ENCODE measurements at regions not wholly inside any gene's neighbourhood (a gene's known extent, or its start where the extent isn't known, plus 50 kb on each side); places are given as distances from the start of the nearest gene placed in this dataset.

DNA sequence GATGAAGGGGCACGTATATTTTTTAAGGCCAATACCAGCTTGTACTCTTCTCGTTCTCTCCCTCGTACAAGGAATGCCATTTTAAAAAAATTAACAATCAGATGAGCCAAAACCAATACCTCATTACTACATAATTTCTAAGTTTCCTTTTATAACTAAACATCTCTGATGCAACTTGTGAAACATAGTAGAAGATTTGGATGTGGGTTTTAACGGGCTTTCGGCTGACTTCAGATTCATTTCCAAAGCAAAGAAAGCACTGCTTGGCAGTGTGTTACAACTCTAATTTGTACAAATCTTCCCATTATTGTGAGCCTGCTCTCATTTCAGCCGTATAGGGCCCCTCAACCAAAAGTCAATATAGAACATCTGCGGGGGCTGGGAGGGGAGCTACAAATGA lies 99.1 kb upstream of the TMCC3 start:
- H3K27ac ChIP-seq (ENCODE audit: low read length): no peak overlapping the region
- H3K36me3 ChIP-seq (ENCODE audit: control insufficient read depth, insufficient read depth, low read length): no peaks in the 10 kb centered on the region
- no peaks in the 10 kb centered on the region for H3K9me3 ChIP-seq (ENCODE audit: control insufficient read depth, insufficient read depth, low read length)
- H3K36me3 Mint-ChIP-seq: no peaks in the 10 kb centered on the region
- no peak overlapping the region for H3K27ac Mint-ChIP-seq
- no peak for ATAC-seq
- DNase-seq: no peak
- 92% methylated on average over 5 of the region's 7 CpGs for WGBS (ENCODE audit: insufficient coverage)
- peaks cover 7% of the 10 kb centered on the region for H3K4me1 ChIP-seq (ENCODE audit: control insufficient read depth, insufficient read depth, low read length)
- TF ChIP-seq, protein P1, sequence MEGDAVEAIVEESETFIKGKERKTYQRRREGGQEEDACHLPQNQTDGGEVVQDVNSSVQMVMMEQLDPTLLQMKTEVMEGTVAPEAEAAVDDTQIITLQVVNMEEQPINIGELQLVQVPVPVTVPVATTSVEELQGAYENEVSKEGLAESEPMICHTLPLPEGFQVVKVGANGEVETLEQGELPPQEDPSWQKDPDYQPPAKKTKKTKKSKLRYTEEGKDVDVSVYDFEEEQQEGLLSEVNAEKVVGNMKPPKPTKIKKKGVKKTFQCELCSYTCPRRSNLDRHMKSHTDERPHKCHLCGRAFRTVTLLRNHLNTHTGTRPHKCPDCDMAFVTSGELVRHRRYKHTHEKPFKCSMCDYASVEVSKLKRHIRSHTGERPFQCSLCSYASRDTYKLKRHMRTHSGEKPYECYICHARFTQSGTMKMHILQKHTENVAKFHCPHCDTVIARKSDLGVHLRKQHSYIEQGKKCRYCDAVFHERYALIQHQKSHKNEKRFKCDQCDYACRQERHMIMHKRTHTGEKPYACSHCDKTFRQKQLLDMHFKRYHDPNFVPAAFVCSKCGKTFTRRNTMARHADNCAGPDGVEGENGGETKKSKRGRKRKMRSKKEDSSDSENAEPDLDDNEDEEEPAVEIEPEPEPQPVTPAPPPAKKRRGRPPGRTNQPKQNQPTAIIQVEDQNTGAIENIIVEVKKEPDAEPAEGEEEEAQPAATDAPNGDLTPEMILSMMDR (IDR thresholded peaks at IDR 0.05): no peak
- H3K4me1 Mint-ChIP-seq: peaks cover 8 to 10% of the 10 kb centered on the region in 2 donors
- H3K9me3 Mint-ChIP-seq: no peaks in the 10 kb centered on the region
- no peak overlapping the region for H3K4me3 Mint-ChIP-seq
- intact Hi-C loops (cut with micrococcal nuclease): no loop called here
- H3K27me3 ChIP-seq (ENCODE audit: control insufficient read depth, insufficient read depth, low read length): no peaks in the 10 kb centered on the region
- peaks cover 15 to 18% of the 10 kb centered on the region in 2 donors for H3K27me3 Mint-ChIP-seq (ENCODE audit: low read depth in 2 of 2)
- no peak overlapping the region for H3K4me3 ChIP-seq (ENCODE audit: low read length)

DNA sequence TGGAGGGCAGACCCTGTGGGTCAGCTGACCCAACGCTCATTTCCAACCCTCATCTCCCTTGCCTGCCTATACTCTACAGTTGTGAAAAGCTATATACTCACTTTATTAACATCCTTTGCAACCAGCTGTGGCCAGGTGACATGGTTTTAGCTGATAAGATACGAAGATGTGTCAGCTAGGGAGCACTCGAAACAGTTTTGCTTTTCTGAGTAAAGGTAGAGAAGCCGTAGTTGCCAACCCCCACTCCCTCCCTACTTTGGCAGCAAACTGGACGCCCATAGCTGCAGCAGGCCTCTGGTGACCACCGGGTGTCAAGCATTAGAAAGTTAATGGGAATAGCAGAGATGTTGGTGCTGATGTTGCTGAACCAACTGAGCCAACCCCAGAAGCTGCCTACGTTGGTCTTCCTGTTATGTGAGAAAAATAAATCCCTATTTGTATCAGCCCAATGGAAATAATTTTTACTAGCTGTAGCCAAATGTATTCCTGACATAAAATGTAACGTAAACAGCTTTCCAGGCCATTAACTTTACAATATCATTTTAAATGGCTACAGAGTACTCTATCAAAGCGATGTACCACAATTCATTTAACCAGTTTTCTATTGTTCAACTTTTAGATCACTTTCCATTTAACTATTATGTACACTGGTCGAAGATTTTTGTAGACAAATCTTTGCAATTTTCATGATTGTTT lies 98.5 kb upstream of the TMCC3 start:
- H3K36me3 ChIP-seq (ENCODE audit: control insufficient read depth, insufficient read depth, low read length): no peaks in the 10 kb centered on the region
- WGBS (ENCODE audit: insufficient coverage): 94% methylated on average over 7 of the region's 10 CpGs
- no peak overlapping the region for H3K4me3 Mint-ChIP-seq
- no peaks in the 10 kb centered on the region for H3K9me3 ChIP-seq (ENCODE audit: control insufficient read depth, insufficient read depth, low read length)
- H3K9me3 Mint-ChIP-seq: no peaks in the 10 kb centered on the region
- intact Hi-C loops (cut with micrococcal nuclease): no loop called here
- TF ChIP-seq, protein P1 (IDR thresholded peaks at IDR 0.05): no peak
- H3K4me1 Mint-ChIP-seq: peaks cover 8 to 9% of the 10 kb centered on the region in 2 donors
- peaks cover 7% of the 10 kb centered on the region for H3K4me1 ChIP-seq (ENCODE audit: control insufficient read depth, insufficient read depth, low read length)
- ATAC-seq (no peak), DNase-seq (no peak)
- no peaks in the 10 kb centered on the region for H3K27me3 ChIP-seq (ENCODE audit: control insufficient read depth, insufficient read depth, low read length)
- H3K27me3 Mint-ChIP-seq (ENCODE audit: low read depth in 2 of 2): peaks cover 15 to 18% of the 10 kb centered on the region in 2 donors
- no peak overlapping the region for H3K4me3 ChIP-seq (ENCODE audit: low read length)
- no peak overlapping the region for H3K27ac ChIP-seq (ENCODE audit: low read length)
- no peaks in the 10 kb centered on the region for H3K36me3 Mint-ChIP-seq
- H3K27ac Mint-ChIP-seq: no peak overlapping the region

DNA sequence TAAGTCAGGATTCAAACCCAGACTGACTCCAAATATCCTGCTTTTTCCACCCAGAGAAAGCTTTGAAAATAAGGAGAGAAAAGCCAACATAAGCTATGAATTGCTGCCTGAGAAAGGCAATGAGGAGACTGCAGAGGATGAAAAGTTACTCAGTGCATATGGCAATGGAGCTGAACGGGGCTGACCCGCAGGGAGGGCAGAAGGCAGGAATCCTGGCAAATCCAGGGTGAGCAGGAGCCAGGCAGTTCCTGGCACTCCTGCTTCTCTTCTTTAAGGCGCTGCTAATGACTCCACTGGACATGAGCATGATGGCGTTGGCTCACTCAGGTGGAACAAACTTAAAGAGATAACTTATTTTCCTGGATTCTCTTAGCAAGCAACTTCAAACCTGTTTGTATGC lies 95.2 kb upstream of the TMCC3 start:
- no peak for DNase-seq
- intact Hi-C loops (cut with micrococcal nuclease): no loop called here
- no peaks in the 10 kb centered on the region for H3K9me3 Mint-ChIP-seq
- no peak for ATAC-seq
- Histone ChIP-seq H3K4me3 (ENCODE audit: low read length) (no peak overlapping the region), H3K27me3 (ENCODE audit: control insufficient read depth, insufficient read depth, low read length) (no peaks in the 10 kb centered on the region), H3K27ac (ENCODE audit: low read length) (no peak overlapping the region), H3K9me3 (ENCODE audit: control insufficient read depth, insufficient read depth, low read length) (no peaks in the 10 kb centered on the region), H3K4me1 (ENCODE audit: control insufficient read depth, insufficient read depth, low read length) (no peaks in the 10 kb centered on the region), H3K36me3 (ENCODE audit: control insufficient read depth, insufficient read depth, low read length) (no peaks in the 10 kb centered on the region)
- no peak overlapping the region for H3K27ac Mint-ChIP-seq
- no peaks in the 10 kb centered on the region for H3K36me3 Mint-ChIP-seq
- no peak overlapping the region for H3K4me3 Mint-ChIP-seq
- no peaks in the 10 kb centered on the region for H3K4me1 Mint-ChIP-seq
- H3K27me3 Mint-ChIP-seq (ENCODE audit: low read depth in 2 of 2): peaks cover 9 to 15% of the 10 kb centered on the region in 2 donors
- WGBS (ENCODE audit: insufficient coverage): 92% methylated on average over 4 of the region's 4 CpGs
- TF ChIP-seq, protein P1 (IDR thresholded peaks at IDR 0.05): no peak

DNA sequence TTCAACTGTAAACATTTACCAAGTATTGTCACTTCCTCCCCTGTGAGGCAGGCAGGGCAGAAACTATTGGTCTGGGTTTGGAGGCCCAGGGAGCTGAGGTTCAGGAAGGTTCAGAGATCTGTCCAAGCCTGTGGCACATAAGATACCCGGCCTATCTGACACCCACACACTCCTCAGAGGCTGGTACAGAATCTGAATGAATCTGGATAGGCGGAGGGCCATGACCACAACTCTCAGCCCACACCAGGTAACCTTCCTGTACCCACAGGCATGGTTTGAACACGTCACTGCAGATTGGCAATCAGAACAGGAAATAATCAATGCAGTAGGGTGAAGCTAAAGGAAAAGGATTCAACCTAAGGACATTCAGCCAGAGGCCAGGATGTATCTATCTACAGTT lies 92.8 kb upstream of the TMCC3 start:
- Histone ChIP-seq H3K4me1 (ENCODE audit: control insufficient read depth, insufficient read depth, low read length) (no peaks in the 10 kb centered on the region), H3K4me3 (ENCODE audit: low read length) (no peak overlapping the region), H3K27ac (ENCODE audit: low read length) (no peak overlapping the region), H3K36me3 (ENCODE audit: control insufficient read depth, insufficient read depth, low read length) (no peaks in the 10 kb centered on the region), H3K9me3 (ENCODE audit: control insufficient read depth, insufficient read depth, low read length) (no peaks in the 10 kb centered on the region), H3K27me3 (ENCODE audit: control insufficient read depth, insufficient read depth, low read length) (no peaks in the 10 kb centered on the region)
- Mint-ChIP-seq H3K4me1 (no peaks in the 10 kb centered on the region), H3K27me3 (ENCODE audit: low read depth in 2 of 2) (peaks cover 16 to 19% of the 10 kb centered on the region in 2 donors), H3K27ac (no peak overlapping the region), H3K9me3 (no peaks in the 10 kb centered on the region), H3K4me3 (no peak overlapping the region), H3K36me3 (no peaks in the 10 kb centered on the region)
- intact Hi-C loops (cut with micrococcal nuclease): no loop called here
- no peak for DNase-seq
- 36% methylated on average over 3 of the region's 3 CpGs for WGBS (ENCODE audit: insufficient coverage)
- TF ChIP-seq, protein P1 (IDR thresholded peaks at IDR 0.05): no peak
- ATAC-seq: no peak
